OCI-LY3 (cell line): ENCODE measurements at regions not wholly inside any gene's neighbourhood (a gene's known extent, or its start where the extent isn't known, plus 50 kb on each side); places are given as distances from the start of the nearest gene placed in this dataset.

Experiments used
- EZH2phosphoT487 ChIP-seq: fragments of 200-600 bp; shearing (Covaris generic); IDR thresholded peaks from 2 replicates; pipeline ENCODE4 v1.6.1; 2018; ENCODE audit warnings: antibody characterized with exemption, mixed run types, low read depth
- TF ChIP-seq, protein P1 (sequence below): fragments of 200-600, 300-600 bp; sonication (generic); IDR thresholded peaks from 2 replicates; pipeline ENCODE4 v1.5.1; 2014; ENCODE audit warnings: antibody characterized with exemption, low read length, low read depth

DNA sequence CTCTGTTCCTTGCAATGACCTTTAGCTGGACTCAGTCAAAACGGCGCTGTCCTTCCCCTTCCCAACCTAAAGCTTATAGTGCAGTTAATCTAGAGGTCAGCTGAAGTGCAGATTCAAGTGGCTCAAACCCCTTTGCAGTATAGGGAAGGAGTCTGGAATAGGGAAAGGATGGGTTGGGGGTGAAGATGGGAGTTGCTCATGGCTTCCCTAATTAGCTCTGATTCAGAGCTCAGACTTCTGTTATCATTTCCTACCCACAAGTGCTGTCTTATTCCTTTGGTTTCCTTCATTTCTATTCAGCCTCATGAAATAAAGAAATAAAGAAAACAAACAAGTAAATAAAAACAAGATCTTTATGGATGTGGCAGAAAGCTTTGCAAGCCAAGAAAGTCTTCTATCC lies 264.0 kb upstream of the HMGA2 start:
- TF ChIP-seq, protein P1, sequence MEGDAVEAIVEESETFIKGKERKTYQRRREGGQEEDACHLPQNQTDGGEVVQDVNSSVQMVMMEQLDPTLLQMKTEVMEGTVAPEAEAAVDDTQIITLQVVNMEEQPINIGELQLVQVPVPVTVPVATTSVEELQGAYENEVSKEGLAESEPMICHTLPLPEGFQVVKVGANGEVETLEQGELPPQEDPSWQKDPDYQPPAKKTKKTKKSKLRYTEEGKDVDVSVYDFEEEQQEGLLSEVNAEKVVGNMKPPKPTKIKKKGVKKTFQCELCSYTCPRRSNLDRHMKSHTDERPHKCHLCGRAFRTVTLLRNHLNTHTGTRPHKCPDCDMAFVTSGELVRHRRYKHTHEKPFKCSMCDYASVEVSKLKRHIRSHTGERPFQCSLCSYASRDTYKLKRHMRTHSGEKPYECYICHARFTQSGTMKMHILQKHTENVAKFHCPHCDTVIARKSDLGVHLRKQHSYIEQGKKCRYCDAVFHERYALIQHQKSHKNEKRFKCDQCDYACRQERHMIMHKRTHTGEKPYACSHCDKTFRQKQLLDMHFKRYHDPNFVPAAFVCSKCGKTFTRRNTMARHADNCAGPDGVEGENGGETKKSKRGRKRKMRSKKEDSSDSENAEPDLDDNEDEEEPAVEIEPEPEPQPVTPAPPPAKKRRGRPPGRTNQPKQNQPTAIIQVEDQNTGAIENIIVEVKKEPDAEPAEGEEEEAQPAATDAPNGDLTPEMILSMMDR = no peak
- no peak for TF ChIP-seq EZH2phosphoT487
